CD14-positive monocyte (primary cell): ENCODE measurements at regions not wholly inside any gene's neighbourhood (a gene's known extent, or its start where the extent isn't known, plus 50 kb on each side); places are given as distances from the start of the nearest gene placed in this dataset.

Experiments used
- DNase-seq, 3 donors: peaks; one replicate each; pipeline ENCODE4 v3.0.0-alpha.2; 2011 to 2022
- H2AFZ ChIP-seq: 2 replicates; pipeline ENCODE4 v1.6.0; 2012; ENCODE audit warnings: mild to moderate bottlenecking, low read depth, low read length, inconsistent platforms; ENCODE audit not compliant: insufficient read depth, poor library complexity, severe bottlenecking
- H3K27ac ChIP-seq, 2 donors: 1 replicate in 1 of 2; 2 replicates in 1 of 2; pipeline ENCODE4 v1.5.1; 2012 to 2013; ENCODE audit warnings: low read length in 2 of 2, control low read depth in 1 of 2, inconsistent platforms in 1 of 2, low read depth in 1 of 2, mild to moderate bottlenecking in 1 of 2
- H3K27me3 ChIP-seq, 2 donors: one replicate each; pipeline versions ENCODE4 v1.6.0 to v1.6.1; 2011 to 2013; ENCODE audit warnings: low read length in 2 of 2; ENCODE audit not compliant: control insufficient read depth in 2 of 2, insufficient read depth in 2 of 2
- H3K36me3 ChIP-seq, 2 donors: replicated peaks in 1 of 2; 1 replicate in 1 of 2; 2 replicates in 1 of 2; pipeline versions ENCODE4 v1.5.1 to v1.6.1; 2012 to 2013; ENCODE audit warnings: low read length in 2 of 2, control low read depth in 1 of 2, inconsistent platforms in 1 of 2, mild to moderate bottlenecking in 1 of 2; ENCODE audit not compliant: insufficient read depth in 2 of 2, control insufficient read depth in 1 of 2
- H3K4me1 ChIP-seq, 2 donors: 1 replicate in 1 of 2; 2 replicates in 1 of 2; pipeline versions ENCODE4 v1.5.1 to v1.6.1; 2012 to 2013; ENCODE audit warnings: low read length in 2 of 2, control low read depth in 1 of 2, inconsistent platforms in 1 of 2, mild to moderate bottlenecking in 1 of 2, moderate library complexity in 1 of 2; ENCODE audit not compliant: insufficient read depth in 2 of 2, control insufficient read depth in 1 of 2
- H3K4me2 ChIP-seq: replicated peaks from 2 replicates; pipeline ENCODE3; 2012; ENCODE audit warnings: low read length, moderate library complexity, mild to moderate bottlenecking; ENCODE audit not compliant: poor library complexity, severe bottlenecking; ENCODE audit errors: extremely low read depth
- H3K4me3 ChIP-seq, 3 experiments: fragments of 200-600 bp in 1 of 3; sonication (generic) in 1 of 3; replicated peaks in 1 of 3; 1 replicate in 2 of 3; 2 replicates in 1 of 3; pipeline ENCODE4 v1.5.1; 2011 to 2013; ENCODE audit warnings: low read length in 3 of 3, mild to moderate bottlenecking in 3 of 3, control low read depth in 2 of 3, low read depth in 2 of 3, inconsistent platforms in 1 of 3, moderate library complexity in 1 of 3
- H3K79me2 ChIP-seq: 2 replicates; pipeline ENCODE4 v1.6.0; 2012; ENCODE audit warnings: mild to moderate bottlenecking, control low read depth, inconsistent platforms, low read length, moderate library complexity; ENCODE audit not compliant: insufficient read depth
- H3K9ac ChIP-seq: 2 replicates; pipeline ENCODE4 v1.6.0; 2017; ENCODE audit warnings: low read length, mild to moderate bottlenecking; ENCODE audit not compliant: insufficient read depth, poor library complexity, severe bottlenecking
- H3K9me3 ChIP-seq, 2 donors: replicated peaks in 1 of 2; 1 replicate in 1 of 2; 2 replicates in 1 of 2; pipeline versions ENCODE4 v1.5.1 to v1.6.1; 2012 to 2013; ENCODE audit warnings: low read length in 2 of 2, control low read depth in 1 of 2; ENCODE audit not compliant: control insufficient read depth in 1 of 2, insufficient read depth in 1 of 2
- H4K20me1 ChIP-seq: 2 replicates; pipeline ENCODE4 v1.6.0; 2012; ENCODE audit warnings: mild to moderate bottlenecking, low read length, control low read depth, moderate library complexity; ENCODE audit not compliant: insufficient read depth
- H3K27ac Mint-ChIP-seq, 7 donors: one replicate each; pipeline ENCODE4 v1.8.0; 2020; ENCODE audit warnings: mild to moderate bottlenecking in 7 of 7, mixed read lengths in 7 of 7, moderate library complexity in 6 of 7, inconsistent platforms in 2 of 7
- H3K27me3 Mint-ChIP-seq, 3 donors: one replicate each; pipeline ENCODE4 v1.8.0; 2021 to 2022; ENCODE audit warnings: low read depth in 3 of 3, mild to moderate bottlenecking in 3 of 3, mixed read lengths in 3 of 3, moderate library complexity in 3 of 3, inconsistent platforms in 1 of 3
- H3K36me3 Mint-ChIP-seq, 2 donors: one replicate each; pipeline ENCODE4 v1.8.0; 2020; ENCODE audit warnings: mixed read lengths in 2 of 2, inconsistent platforms in 1 of 2, mild to moderate bottlenecking in 1 of 2
- H3K4me1 Mint-ChIP-seq: one replicate; pipeline ENCODE4 v1.8.0; 2020; ENCODE audit warnings: mild to moderate bottlenecking, mixed read lengths
- H3K4me3 Mint-ChIP-seq, 2 donors: one replicate each; pipeline ENCODE4 v1.8.0; 2020; ENCODE audit warnings: mild to moderate bottlenecking in 2 of 2, mixed read lengths in 2 of 2, moderate library complexity in 1 of 2
- H3K9me3 Mint-ChIP-seq, 7 donors: one replicate each; pipeline ENCODE4 v1.8.0; 2020 to 2022; ENCODE audit warnings: mixed read lengths in 7 of 7, mild to moderate bottlenecking in 6 of 7, moderate library complexity in 6 of 7, inconsistent platforms in 2 of 7
- WGBS: methylation state at CpG from one replicate; pipeline ENCODE4 v1.1.5; 2013; ENCODE audit warnings: missing lambda C conversion rate; ENCODE audit not compliant: insufficient coverage; 5-methylcytosine and 5-hydroxymethylcytosine counted together
- intact Hi-C, 2 donors: fragments of 100-400 bp; cut with micrococcal nuclease; formaldehyde crosslinking; loops; one replicate each; pipeline versions ENCODE4 v1.15.0 to v1.15.1; 2023
- TF ChIP-seq, protein P1 (sequence below): fragments of 200-600 bp; IDR thresholded peaks from one replicate; pipeline ENCODE4 v1.8.0; 2022; ENCODE audit warnings: antibody characterized with exemption, mild to moderate bottlenecking

GRCh38 chr18:68467957-68468356, 247.0 kb downstream of the TMX3 start:
- Histone ChIP-seq H3K79me2 (no peaks in the 10 kb centered on the region), H3K9ac (no peak overlapping the region), H4K20me1 (no peaks in the 10 kb centered on the region), H3K27me3 (no peaks in the 10 kb centered on the region), H3K27ac (no peak overlapping the region), H3K36me3 (no peaks in the 10 kb centered on the region), H3K9me3 (no peaks in the 10 kb centered on the region), H3K4me1 (no peaks in the 10 kb centered on the region), H2AFZ (no peak overlapping the region), H3K4me2 (no peak overlapping the region), H3K4me3 (no peak overlapping the region)
- no peak overlapping the region for H3K4me3 Mint-ChIP-seq
- no peaks in the 10 kb centered on the region for H3K36me3 Mint-ChIP-seq
- H3K27ac Mint-ChIP-seq: no peak overlapping the region
- H3K4me1 Mint-ChIP-seq: no peaks in the 10 kb centered on the region
- WGBS: no CpG with 5 or more reads among the region's 4 CpGs
- intact Hi-C loops: no loop called here
- H3K27me3 Mint-ChIP-seq: peaks cover 0 to 2% (median 2%) of the 10 kb centered on the region in 3 donors
- peaks cover 0 to 5% (median 0%) of the 10 kb centered on the region in 7 donors for H3K9me3 Mint-ChIP-seq
- TF ChIP-seq, protein P1, sequence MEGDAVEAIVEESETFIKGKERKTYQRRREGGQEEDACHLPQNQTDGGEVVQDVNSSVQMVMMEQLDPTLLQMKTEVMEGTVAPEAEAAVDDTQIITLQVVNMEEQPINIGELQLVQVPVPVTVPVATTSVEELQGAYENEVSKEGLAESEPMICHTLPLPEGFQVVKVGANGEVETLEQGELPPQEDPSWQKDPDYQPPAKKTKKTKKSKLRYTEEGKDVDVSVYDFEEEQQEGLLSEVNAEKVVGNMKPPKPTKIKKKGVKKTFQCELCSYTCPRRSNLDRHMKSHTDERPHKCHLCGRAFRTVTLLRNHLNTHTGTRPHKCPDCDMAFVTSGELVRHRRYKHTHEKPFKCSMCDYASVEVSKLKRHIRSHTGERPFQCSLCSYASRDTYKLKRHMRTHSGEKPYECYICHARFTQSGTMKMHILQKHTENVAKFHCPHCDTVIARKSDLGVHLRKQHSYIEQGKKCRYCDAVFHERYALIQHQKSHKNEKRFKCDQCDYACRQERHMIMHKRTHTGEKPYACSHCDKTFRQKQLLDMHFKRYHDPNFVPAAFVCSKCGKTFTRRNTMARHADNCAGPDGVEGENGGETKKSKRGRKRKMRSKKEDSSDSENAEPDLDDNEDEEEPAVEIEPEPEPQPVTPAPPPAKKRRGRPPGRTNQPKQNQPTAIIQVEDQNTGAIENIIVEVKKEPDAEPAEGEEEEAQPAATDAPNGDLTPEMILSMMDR: no peak
- no peak for DNase-seq

- intact Hi-C loops: no loop called here
- H4K20me1 ChIP-seq: no peaks in the 10 kb centered on the region
- no peak overlapping the region for H2AFZ ChIP-seq
- no peaks in the 10 kb centered on the region for H3K36me3 Mint-ChIP-seq
- no peak overlapping the region for H3K27ac ChIP-seq
- H3K36me3 ChIP-seq: no peaks in the 10 kb centered on the region
- peaks cover 0 to 5% (median 0%) of the 10 kb centered on the region in 7 donors for H3K9me3 Mint-ChIP-seq
- no peak overlapping the region for H3K4me3 ChIP-seq
- no peaks in the 10 kb centered on the region for H3K79me2 ChIP-seq
- TF ChIP-seq, protein P1: no peak
- H3K4me1 Mint-ChIP-seq: no peaks in the 10 kb centered on the region
- no peaks in the 10 kb centered on the region for H3K9me3 ChIP-seq
- peaks cover 0 to 2% (median 2%) of the 10 kb centered on the region in 3 donors for H3K27me3 Mint-ChIP-seq
- no peak for DNase-seq
- H3K4me2 ChIP-seq: no peak overlapping the region
- no peak overlapping the region for H3K9ac ChIP-seq
- no peaks in the 10 kb centered on the region for H3K27me3 ChIP-seq
- no peak overlapping the region for H3K4me3 Mint-ChIP-seq
- no CpG with 5 or more reads among the region's 2 CpGs for WGBS
- no peaks in the 10 kb centered on the region for H3K4me1 ChIP-seq
- no peak overlapping the region for H3K27ac Mint-ChIP-seq
Measured at GRCh38 chr18:68467329-68467728, 247.6 kb downstream of the TMX3 start.
